ENCODE measurements at regions not wholly inside any gene's neighbourhood (a gene's known extent, or its start where the extent isn't known, plus 50 kb on each side); places are given as distances from the start of the nearest gene placed in this dataset.

DNA sequence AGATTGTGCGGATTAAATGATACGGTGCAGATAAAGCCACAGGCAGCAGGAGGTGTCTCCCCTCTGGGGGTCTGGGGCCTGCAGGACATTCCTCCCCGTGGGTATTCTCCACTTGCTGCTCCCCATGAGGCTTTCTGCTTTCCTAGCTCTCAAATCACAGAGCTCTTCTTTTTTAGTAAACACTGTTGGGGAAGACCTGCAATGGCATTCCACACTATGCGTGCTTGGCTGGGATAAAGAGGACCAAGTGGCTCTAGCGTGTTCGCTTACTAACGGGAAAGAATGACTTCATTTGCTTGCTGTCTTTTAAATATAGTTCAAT is 146.5 kb downstream of the DDX1 start:
- DNase-seq (no peak), ATAC-seq (no peak)
- H3K27me3 ChIP-seq: no peaks in the 10 kb centered on the region
- no peaks in the 10 kb centered on the region for H3K36me3 ChIP-seq (replicated peaks in 1 of 2; ENCODE audit: insufficient read depth in 1 of 2, low read depth in 2 of 2)
- H3K9me3 ChIP-seq: no peaks in the 10 kb centered on the region
- no peak for TF ChIP-seq POLR2A (IDR thresholded peaks at IDR 0.05)
- TF ChIP-seq, protein P1, sequence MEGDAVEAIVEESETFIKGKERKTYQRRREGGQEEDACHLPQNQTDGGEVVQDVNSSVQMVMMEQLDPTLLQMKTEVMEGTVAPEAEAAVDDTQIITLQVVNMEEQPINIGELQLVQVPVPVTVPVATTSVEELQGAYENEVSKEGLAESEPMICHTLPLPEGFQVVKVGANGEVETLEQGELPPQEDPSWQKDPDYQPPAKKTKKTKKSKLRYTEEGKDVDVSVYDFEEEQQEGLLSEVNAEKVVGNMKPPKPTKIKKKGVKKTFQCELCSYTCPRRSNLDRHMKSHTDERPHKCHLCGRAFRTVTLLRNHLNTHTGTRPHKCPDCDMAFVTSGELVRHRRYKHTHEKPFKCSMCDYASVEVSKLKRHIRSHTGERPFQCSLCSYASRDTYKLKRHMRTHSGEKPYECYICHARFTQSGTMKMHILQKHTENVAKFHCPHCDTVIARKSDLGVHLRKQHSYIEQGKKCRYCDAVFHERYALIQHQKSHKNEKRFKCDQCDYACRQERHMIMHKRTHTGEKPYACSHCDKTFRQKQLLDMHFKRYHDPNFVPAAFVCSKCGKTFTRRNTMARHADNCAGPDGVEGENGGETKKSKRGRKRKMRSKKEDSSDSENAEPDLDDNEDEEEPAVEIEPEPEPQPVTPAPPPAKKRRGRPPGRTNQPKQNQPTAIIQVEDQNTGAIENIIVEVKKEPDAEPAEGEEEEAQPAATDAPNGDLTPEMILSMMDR (IDR thresholded peaks at IDR 0.05): no peak
- intact Hi-C loops (cut with DNase I): no loop called here
- WGBS, 2 donors: 84 to 88% methylated on average over 7 of the region's 7 CpGs
- no peak overlapping the region for H3K27ac ChIP-seq
- H3K4me3 ChIP-seq: no peak overlapping the region
- peaks cover 19% of the 10 kb centered on the region for H3K4me1 ChIP-seq

DNA sequence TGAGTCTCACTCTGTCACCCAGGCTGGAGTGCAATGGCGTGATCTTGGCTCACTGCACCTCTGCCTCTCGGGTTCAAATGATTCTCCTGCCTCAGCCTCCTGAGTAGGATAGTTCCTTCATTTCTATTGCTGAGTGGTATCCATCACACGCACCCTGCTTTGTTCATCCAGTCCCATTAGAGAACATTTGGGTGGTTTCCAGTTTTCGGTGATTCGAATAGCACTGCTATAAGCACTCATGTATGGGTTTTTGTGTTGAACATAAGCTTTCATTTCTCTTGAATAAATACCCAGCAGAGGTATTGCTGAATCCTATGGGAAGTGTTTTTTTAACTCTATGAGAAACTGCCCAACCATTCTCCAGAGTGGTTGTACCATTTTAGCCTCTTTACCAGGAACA is 147.3 kb downstream of the DDX1 start:
- 93 to 96% methylated on average over 5 of the region's 5 CpGs for WGBS, 2 donors
- DNase-seq (no peak), ATAC-seq (no peak)
- H3K4me3 ChIP-seq: no peak overlapping the region
- peaks cover 11% of the 10 kb centered on the region for H3K4me1 ChIP-seq
- intact Hi-C loops (cut with DNase I): no loop called here
- no peaks in the 10 kb centered on the region for H3K36me3 ChIP-seq (replicated peaks in 1 of 2; ENCODE audit: insufficient read depth in 1 of 2, low read depth in 2 of 2)
- no peaks in the 10 kb centered on the region for H3K9me3 ChIP-seq
- no peak overlapping the region for H3K27ac ChIP-seq
- no peaks in the 10 kb centered on the region for H3K27me3 ChIP-seq
- TF ChIP-seq, protein P1 (IDR thresholded peaks at IDR 0.05): no peak
- no peak for TF ChIP-seq POLR2A (IDR thresholded peaks at IDR 0.05)

DNA sequence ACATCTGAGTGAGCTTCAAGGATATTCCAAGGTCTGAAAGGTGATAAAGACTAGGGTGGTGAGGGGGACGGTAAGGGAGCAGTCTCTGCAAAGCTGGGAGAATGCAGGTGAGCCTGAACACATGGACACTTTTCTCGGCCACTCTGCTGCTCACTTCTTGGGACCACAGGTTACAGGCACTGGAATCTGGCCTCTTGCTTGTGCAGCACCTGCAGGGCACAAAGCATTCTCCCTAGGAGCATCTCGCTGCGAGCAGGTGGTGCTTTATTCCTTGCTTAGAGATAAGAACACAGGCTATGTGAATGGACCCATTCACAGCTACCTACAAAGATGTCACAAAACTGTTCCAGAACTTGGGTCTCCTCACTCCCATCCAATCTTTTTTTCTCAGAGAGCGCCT is 153.2 kb downstream of the DDX1 start:
- Histone ChIP-seq H3K36me3 (replicated peaks in 1 of 2; ENCODE audit: insufficient read depth in 1 of 2, low read depth in 2 of 2) (no peaks in the 10 kb centered on the region), H3K9me3 (no peaks in the 10 kb centered on the region), H3K27me3 (no peaks in the 10 kb centered on the region), H3K4me3 (no peak overlapping the region), H3K4me1 (no peaks in the 10 kb centered on the region), H3K27ac (no peak overlapping the region)
- ATAC-seq (no peak), DNase-seq (no peak)
- TF ChIP-seq, protein P1 (IDR thresholded peaks at IDR 0.05): no peak
- no peak for TF ChIP-seq POLR2A (IDR thresholded peaks at IDR 0.05)
- 80 to 86% methylated on average over 5 of the region's 5 CpGs for WGBS, 2 donors
- intact Hi-C loops (cut with DNase I): no loop called here

DNA sequence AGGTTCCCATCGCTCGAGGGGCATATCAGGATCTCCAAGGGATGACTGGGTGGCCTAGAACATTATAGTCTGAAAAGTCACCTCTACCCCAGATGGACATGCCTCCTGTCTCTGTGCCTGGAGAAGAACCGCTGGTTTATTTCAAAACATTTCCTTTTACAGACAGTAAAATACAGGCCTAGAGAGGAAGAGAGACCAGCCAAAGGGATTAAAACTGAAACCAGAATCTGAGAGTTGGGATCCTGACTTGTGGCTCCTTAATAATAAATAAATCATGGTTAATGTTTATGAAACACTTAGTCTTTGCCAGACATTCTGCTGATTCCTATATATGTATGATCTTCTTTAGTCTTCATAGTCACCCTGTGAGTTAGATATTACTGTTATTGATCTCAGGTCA is 153.7 kb downstream of the DDX1 start:
- 62 to 67% methylated on average over 3 of the region's 3 CpGs for WGBS, 2 donors
- no peak for TF ChIP-seq POLR2A (IDR thresholded peaks at IDR 0.05)
- TF ChIP-seq, protein P1 (IDR thresholded peaks at IDR 0.05): no peak
- no peak for ATAC-seq
- no peaks in the 10 kb centered on the region for H3K27me3 ChIP-seq
- no peaks in the 10 kb centered on the region for H3K36me3 ChIP-seq (replicated peaks in 1 of 2; ENCODE audit: insufficient read depth in 1 of 2, low read depth in 2 of 2)
- H3K4me3 ChIP-seq: no peak overlapping the region
- H3K4me1 ChIP-seq: no peaks in the 10 kb centered on the region
- intact Hi-C loops (cut with DNase I): no loop called here
- DNase-seq: no peak
- no peaks in the 10 kb centered on the region for H3K9me3 ChIP-seq
- H3K27ac ChIP-seq: no peak overlapping the region

DNA sequence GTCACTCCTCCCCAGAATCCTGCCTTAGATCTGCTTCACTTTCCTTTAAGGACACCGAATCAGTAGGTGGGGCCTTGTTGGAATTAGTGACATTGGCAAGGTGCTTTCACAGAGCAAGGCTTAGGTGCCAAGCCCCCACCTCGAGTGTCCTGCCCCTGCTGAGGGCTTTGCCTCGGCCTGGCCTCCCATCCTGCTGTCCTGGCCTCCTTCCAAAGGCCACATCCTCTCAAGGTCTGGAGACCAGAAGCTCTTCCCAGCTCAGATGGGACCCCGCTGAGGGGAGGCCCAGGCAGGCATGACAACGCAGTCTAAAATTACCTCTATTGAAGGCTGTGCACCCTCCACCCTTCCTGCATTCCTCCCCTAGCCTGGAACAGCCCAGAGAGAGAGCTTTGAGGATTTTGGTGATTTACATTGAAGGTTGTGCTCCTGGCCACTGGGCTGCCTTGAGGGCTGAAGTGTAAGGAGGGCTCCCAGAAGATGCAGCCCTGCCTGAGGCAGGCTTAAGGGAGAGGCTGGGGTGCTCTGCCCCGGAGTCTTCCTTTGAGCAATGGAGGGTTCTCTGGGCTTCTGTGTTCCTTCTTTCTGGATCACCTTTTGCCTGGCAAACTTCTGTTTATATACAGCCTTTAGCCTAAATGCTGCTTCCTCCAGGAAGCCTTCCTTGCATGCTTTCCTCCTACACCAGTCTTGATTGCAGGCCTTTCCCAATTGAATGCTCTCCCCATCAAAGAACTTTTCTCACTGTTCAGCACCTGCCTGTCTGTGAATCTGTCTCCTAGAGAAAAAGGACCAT is 154.4 kb downstream of the DDX1 start:
- no peaks in the 10 kb centered on the region for H3K4me1 ChIP-seq
- DNase-seq: no peak

More for the DNA sequence above, 154.4 kb downstream of the DDX1 start:
- TF ChIP-seq, protein P1 (IDR thresholded peaks at IDR 0.05): no peak
- no peak for TF ChIP-seq POLR2A (IDR thresholded peaks at IDR 0.05)
- no peak for ATAC-seq
- Histone ChIP-seq H3K4me3 (no peak overlapping the region), H3K36me3 (replicated peaks in 1 of 2; ENCODE audit: insufficient read depth in 1 of 2, low read depth in 2 of 2) (no peaks in the 10 kb centered on the region), H3K27ac (no peak overlapping the region), H3K9me3 (no peaks in the 10 kb centered on the region), H3K27me3 (no peaks in the 10 kb centered on the region)
- 54 to 60% methylated on average over 2 to 5 of the region's 6 CpGs for WGBS, 2 donors
- intact Hi-C loops (cut with DNase I): no loop called here

Measured in body of pancreas (tissue), 4 donors.